NCI-H1417 treated with DMSO at 0.1 percent for 48 hours (cell line): ENCODE measurements at regions not wholly inside any gene's neighbourhood (a gene's known extent, or its start where the extent isn't known, plus 50 kb on each side); places are given as distances from the start of the nearest gene placed in this dataset.
"Not testable (repeated sequence)": the region's sequence is repeated elsewhere in the genome, so short reads cannot be mapped to it uniquely, and the experiment has no call there.

ENCODE experiments used
- DNase-seq: peaks from one replicate; lab custom pipeline; 2025; lab: John Stamatoyannopoulos, UW

GRCh38 chr9:30970186-30970585 is 1414.3 kb upstream of the ACO1 start:
- DNase-seq = no peak

- DNase-seq = peak; percentile 60
Measured at GRCh38 chr9:30970812-30971211, 1413.6 kb upstream of the ACO1 start.

GRCh38 chr9:30972654-30973053 is 1411.8 kb upstream of the ACO1 start:
- DNase-seq = no peak

GRCh38 chr9:30977965-30978364 is 1406.5 kb upstream of the ACO1 start:
- no peak for DNase-seq

- DNase-seq = no peak
Measured at GRCh38 chr9:30982301-30982700, 1402.1 kb upstream of the ACO1 start.

GRCh38 chr9:30995956-30996738 is 1388.3 kb upstream of the ACO1 start:
- DNase-seq = no peak

- no peak for DNase-seq
Measured at GRCh38 chr9:30996761-30997160, 1387.7 kb upstream of the ACO1 start.

GRCh38 chr9:30997291-30997690 is 1387.2 kb upstream of the ACO1 start:
- DNase-seq = no peak

- no peak for DNase-seq
Measured at GRCh38 chr9:31005086-31005665, 1379.3 kb upstream of the ACO1 start.

- DNase-seq = no peak
Measured at GRCh38 chr9:31013371-31013770, 1371.1 kb upstream of the ACO1 start.

GRCh38 chr9:31023847-31024246 is 1360.6 kb upstream of the ACO1 start:
- no peak for DNase-seq

GRCh38 chr9:31027678-31028077 is 1356.8 kb upstream of the ACO1 start:
- DNase-seq = no peak

- no peak for DNase-seq
Measured at GRCh38 chr9:31028137-31028536, 1356.3 kb upstream of the ACO1 start.

GRCh38 chr9:31030741-31031202 is 1353.7 kb upstream of the ACO1 start:
- no peak for DNase-seq

GRCh38 chr9:31032206-31032605 is 1352.2 kb upstream of the ACO1 start:
- DNase-seq = no peak

GRCh38 chr9:31034311-31034710 is 1350.1 kb upstream of the ACO1 start:
- DNase-seq = no peak

GRCh38 chr9:31040564-31040963 is 1343.9 kb upstream of the ACO1 start:
- no peak for DNase-seq

GRCh38 chr9:31045810-31046209 is 1338.6 kb upstream of the ACO1 start:
- no peak for DNase-seq

- DNase-seq = not testable (repeated sequence)
Measured at GRCh38 chr9:31061592-31061991, 1322.9 kb upstream of the ACO1 start.

GRCh38 chr9:31065691-31066090 is 1318.8 kb upstream of the ACO1 start:
- no peak for DNase-seq

GRCh38 chr9:31067418-31067817 is 1317.0 kb upstream of the ACO1 start:
- DNase-seq = no peak

GRCh38 chr9:31071606-31072286 is 1312.7 kb upstream of the ACO1 start:
- no peak for DNase-seq

GRCh38 chr9:31078175-31078574 is 1306.3 kb upstream of the ACO1 start:
- no peak for DNase-seq
